ENCODE measurements at regions not wholly inside any gene's neighbourhood (a gene's known extent, or its start where the extent isn't known, plus 50 kb on each side); places are given as distances from the start of the nearest gene placed in this dataset.

DNA sequence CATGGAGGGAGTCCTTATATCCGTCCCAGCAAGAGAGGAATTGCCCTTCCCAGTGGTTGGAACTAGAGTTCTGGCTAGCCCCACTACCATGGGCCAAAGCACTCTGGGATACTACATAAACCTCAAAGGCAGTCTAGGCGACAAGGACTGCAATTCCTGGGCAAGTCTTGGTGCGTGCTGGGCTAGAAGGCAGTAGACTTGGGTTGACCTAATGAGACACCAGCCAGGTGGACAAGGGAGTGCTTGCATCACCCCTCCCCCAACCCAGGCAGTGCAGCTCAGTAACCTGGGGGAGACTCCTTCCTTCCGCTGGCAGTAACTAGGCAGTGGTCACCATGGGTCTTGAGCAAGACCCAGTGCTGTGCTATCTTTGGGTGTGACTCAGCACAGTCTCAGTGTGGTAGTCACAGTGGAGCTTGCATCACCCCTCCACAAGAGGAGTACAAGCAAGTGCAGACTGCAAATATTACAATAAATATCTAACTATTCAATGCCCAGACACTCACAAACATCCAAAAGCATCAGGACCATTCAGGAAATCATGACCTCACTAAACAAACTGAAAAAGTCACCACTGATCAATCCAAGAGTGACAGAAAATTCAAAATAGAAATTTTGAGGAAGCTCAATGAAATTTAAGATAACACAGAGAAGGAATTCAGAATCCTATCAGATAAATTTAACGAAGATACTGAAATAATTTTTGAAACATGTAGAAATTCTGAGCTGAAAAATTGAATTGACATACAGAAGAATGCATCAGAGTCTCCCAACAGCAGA, 84.7 kb upstream of the LYPLAL1 start (continued):
- no peak; a peak in 1 of 4 replicates for TF ChIP-seq ETV6 (IDR thresholded peaks at IDR 0.05; ENCODE audit: borderline replicate concordance in 1 of 2, low read depth in 2 of 2, low read length in 1 of 2)
- TF ChIP-seq ETV6 (CRISPR knock-in tag; IDR thresholded peaks at IDR 0.05; ENCODE audit: borderline replicate concordance) = no peak
- TF ChIP-seq NR2C1 (IDR thresholded peaks at IDR 0.05) = no peak; the same call in 1 of the 2 replicates
- peak; percentile 61 for TF ChIP-seq NR2C1 (tag; IDR thresholded peaks at IDR 0.05)
- peak; percentile 100 for TF ChIP-seq RNF2 (IDR thresholded peaks at IDR 0.05)
- TF ChIP-seq, protein P1, sequence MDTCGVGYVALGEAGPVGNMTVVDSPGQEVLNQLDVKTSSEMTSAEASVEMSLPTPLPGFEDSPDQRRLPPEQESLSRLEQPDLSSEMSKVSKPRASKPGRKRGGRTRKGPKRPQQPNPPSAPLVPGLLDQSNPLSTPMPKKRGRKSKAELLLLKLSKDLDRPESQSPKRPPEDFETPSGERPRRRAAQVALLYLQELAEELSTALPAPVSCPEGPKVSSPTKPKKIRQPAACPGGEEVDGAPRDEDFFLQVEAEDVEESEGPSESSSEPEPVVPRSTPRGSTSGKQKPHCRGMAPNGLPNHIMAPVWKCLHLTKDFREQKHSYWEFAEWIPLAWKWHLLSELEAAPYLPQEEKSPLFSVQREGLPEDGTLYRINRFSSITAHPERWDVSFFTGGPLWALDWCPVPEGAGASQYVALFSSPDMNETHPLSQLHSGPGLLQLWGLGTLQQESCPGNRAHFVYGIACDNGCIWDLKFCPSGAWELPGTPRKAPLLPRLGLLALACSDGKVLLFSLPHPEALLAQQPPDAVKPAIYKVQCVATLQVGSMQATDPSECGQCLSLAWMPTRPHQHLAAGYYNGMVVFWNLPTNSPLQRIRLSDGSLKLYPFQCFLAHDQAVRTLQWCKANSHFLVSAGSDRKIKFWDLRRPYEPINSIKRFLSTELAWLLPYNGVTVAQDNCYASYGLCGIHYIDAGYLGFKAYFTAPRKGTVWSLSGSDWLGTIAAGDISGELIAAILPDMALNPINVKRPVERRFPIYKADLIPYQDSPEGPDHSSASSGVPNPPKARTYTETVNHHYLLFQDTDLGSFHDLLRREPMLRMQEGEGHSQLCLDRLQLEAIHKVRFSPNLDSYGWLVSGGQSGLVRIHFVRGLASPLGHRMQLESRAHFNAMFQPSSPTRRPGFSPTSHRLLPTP (IDR thresholded peaks at IDR 0.05; ENCODE audit: borderline replicate concordance, extremely low read depth, insufficient read length) = no peak
- TF ChIP-seq, protein P2, sequence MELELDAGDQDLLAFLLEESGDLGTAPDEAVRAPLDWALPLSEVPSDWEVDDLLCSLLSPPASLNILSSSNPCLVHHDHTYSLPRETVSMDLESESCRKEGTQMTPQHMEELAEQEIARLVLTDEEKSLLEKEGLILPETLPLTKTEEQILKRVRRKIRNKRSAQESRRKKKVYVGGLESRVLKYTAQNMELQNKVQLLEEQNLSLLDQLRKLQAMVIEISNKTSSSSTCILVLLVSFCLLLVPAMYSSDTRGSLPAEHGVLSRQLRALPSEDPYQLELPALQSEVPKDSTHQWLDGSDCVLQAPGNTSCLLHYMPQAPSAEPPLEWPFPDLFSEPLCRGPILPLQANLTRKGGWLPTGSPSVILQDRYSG (tag; conservative IDR thresholded peaks at IDR 0.05; ENCODE audit: low read depth) = peak; percentile 88
- TF ChIP-seq TGIF2 (CRISPR knock-in tag; IDR thresholded peaks at IDR 0.05) = no peak
- TF ChIP-seq, protein P3, sequence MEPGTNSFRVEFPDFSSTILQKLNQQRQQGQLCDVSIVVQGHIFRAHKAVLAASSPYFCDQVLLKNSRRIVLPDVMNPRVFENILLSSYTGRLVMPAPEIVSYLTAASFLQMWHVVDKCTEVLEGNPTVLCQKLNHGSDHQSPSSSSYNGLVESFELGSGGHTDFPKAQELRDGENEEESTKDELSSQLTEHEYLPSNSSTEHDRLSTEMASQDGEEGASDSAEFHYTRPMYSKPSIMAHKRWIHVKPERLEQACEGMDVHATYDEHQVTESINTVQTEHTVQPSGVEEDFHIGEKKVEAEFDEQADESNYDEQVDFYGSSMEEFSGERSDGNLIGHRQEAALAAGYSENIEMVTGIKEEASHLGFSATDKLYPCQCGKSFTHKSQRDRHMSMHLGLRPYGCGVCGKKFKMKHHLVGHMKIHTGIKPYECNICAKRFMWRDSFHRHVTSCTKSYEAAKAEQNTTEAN (CRISPR knock-in tag; IDR thresholded peaks at IDR 0.05) = no peak
- TF ChIP-seq BCL6 (CRISPR knock-in tag; IDR thresholded peaks at IDR 0.05) = no peak
- TF ChIP-seq CHD1 (IDR thresholded peaks at IDR 0.05; ENCODE audit: low read length) = no peak
- no peak for TF ChIP-seq ZNF785 (CRISPR knock-in tag; IDR thresholded peaks at IDR 0.05)
- 0 out of 4 replicates have a peak, but pooled peaks of 1 of the 2 experiments have one; percentile 59 for TF ChIP-seq TEAD1 (CRISPR knock-in tag; IDR thresholded peaks at IDR 0.05)
- TF ChIP-seq CCAR2 (IDR thresholded peaks at IDR 0.05; ENCODE audit: low read depth, low read length) = no peak
- TF ChIP-seq MEF2A (IDR thresholded peaks at IDR 0.05; ENCODE audit: control insufficient read depth, low read depth, low read length) = peak; percentile 97
- TF ChIP-seq, protein P4, sequence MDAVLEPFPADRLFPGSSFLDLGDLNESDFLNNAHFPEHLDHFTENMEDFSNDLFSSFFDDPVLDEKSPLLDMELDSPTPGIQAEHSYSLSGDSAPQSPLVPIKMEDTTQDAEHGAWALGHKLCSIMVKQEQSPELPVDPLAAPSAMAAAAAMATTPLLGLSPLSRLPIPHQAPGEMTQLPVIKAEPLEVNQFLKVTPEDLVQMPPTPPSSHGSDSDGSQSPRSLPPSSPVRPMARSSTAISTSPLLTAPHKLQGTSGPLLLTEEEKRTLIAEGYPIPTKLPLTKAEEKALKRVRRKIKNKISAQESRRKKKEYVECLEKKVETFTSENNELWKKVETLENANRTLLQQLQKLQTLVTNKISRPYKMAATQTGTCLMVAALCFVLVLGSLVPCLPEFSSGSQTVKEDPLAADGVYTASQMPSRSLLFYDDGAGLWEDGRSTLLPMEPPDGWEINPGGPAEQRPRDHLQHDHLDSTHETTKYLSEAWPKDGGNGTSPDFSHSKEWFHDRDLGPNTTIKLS (IDR thresholded peaks at IDR 0.05; ENCODE audit: borderline replicate concordance, low read depth) = peak; percentile 72; the same call in 1 of the 2 replicates
- TF ChIP-seq SIN3B (IDR thresholded peaks at IDR 0.05; ENCODE audit: low read depth) = no peak
- TF ChIP-seq, protein P5, sequence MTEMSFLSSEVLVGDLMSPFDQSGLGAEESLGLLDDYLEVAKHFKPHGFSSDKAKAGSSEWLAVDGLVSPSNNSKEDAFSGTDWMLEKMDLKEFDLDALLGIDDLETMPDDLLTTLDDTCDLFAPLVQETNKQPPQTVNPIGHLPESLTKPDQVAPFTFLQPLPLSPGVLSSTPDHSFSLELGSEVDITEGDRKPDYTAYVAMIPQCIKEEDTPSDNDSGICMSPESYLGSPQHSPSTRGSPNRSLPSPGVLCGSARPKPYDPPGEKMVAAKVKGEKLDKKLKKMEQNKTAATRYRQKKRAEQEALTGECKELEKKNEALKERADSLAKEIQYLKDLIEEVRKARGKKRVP (CRISPR knock-in tag; IDR thresholded peaks at IDR 0.05) = peak; percentile 91
- TF ChIP-seq TEAD2 (tag; IDR thresholded peaks at IDR 0.05) = peak; percentile 51; the same call in 1 of the 2 replicates
- no peak for TF ChIP-seq SUPT5H (IDR thresholded peaks at IDR 0.05)
- no peak for TF ChIP-seq MCM7 (IDR thresholded peaks at IDR 0.05)
- peak; percentile 96 for TF ChIP-seq DPF2 (IDR thresholded peaks at IDR 0.05)
